GM19035 (cell line): ENCODE measurements at regions not wholly inside any gene's neighbourhood (a gene's known extent, or its start where the extent isn't known, plus 50 kb on each side); places are given as distances from the start of the nearest gene placed in this dataset.
"Not testable (repeated sequence)": the region's sequence is repeated elsewhere in the genome, so short reads cannot be mapped to it uniquely, and the experiment has no call there.

Source experiments
- ATAC-seq: cut with Tn5 transposase; IDR thresholded peaks from one replicate; pipeline ENCODE4 v1.9.1; 2021; ENCODE audit not compliant: unreplicated experiment

DNA sequence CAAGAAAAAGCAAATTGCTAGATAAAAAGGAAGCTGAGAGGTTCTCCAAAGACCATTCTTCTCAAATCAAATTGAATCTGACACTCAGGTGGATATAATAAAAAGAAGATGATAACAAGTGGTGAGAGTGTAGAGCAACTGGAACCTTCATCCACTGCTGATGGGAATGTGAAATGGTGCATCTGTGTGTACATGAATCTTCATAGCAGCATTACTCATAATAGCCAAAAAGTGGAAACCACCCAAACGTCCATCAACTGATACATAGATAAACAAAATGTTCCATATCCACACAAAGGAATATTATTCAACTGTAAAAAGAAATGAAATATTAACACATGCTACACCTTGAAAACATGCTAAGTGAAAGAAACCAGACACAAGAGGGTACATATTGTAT is 357.2 kb upstream of the EPHA4 start:
- no peak for ATAC-seq

DNA sequence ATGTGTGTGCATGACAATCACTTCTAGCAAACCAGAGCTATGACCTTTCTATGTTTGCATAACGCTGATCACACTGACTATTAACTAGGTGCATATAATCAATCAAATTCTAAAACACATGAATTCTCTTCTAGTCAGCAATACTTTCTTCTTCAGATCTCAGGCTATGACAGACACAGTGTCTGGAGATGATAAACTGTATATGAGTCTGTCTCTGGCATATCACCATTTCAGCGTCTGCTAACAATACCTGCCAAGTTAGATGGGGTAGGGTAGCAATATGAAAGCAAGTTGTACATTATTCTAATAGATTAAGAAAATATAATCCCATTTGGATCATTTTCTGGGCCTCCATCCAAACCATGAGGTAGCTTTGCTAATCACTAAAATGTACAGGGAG is 354.2 kb upstream of the EPHA4 start:
- no peak for ATAC-seq

DNA sequence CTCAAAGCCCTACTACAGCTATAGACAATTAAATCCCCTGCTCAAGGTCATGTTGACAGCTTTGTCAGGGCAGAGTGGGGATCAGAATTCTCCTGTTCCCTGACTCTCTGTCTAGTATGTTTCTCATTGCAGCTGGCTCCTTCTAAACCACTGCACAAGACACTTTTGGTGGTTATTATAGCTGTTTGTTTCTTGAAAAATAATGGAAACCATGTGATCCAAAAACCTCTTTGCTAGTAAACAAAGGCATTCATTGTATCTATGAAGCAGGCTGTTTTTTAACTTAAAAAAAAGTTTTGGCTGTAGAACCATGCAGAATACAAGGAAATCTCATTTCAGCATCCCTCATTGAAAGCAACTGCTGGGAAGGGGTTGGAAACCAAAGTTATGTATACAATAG is 352.5 kb upstream of the EPHA4 start:
- ATAC-seq, result no peak

DNA sequence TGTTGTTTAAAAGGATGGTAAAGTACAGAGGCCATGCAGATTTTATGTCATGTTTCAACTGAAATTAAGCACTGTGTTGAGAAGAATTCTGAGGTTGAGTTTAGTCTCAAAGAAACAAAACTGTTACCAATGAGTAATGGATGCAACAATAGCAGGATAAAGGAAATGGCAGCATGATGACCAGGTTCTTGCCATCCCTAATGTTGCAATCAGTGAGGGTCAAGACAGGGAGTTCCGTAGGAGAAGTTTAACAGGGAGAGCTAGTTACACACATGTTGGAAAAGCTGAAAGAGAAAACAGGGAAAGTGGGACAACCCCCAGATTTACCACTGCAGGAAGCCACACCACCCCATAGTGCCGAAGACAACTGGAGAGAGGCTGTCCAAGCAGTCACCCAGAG is 343.8 kb upstream of the EPHA4 start:
- no peak for ATAC-seq

DNA sequence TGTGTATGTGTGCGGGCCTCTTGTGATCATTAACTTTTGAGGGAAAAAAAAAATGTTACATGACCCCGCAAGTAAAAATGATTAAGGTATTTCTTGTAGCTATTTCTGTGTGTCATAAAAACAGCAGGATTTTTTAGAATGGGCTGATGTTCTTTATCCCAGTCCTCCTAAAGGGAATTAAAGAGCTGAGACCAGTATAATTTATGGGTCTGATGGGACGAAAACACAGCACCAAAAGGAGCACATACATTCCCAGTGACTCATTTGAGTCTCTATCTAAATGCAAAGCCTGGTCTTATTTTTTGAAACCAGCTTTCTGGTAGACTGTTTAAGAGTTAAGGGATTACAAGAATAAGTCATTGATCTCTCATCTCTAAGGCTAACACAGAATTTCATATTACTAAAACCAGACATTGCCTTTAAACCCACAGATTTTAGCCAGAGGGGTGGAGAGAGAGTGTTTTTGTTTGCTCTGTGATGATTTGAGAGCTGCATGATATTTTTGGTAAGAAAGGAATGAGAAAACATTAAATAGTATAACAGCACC is 342.3 kb upstream of the EPHA4 start:
- ATAC-seq, result no peak

DNA sequence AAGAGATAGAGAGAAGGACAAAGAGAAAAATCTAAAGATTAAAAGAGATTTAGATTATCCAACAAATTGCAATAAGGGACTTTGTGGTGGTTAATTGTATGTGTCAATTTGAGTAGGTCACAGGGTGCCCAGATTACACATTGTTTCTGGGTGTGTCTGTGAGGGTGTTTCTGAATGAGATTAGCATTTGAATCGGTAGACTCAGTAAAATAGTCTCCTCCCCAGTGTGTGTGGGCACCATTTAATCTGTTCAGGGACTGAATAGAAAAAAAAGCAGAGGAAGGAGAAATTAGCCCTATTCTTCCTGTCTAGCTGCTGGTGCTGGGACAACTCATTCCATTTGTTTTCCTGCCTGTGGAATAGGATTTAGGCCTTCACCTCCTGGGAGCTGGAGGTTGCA is 339.8 kb upstream of the EPHA4 start:
- ATAC-seq, result no peak

DNA sequence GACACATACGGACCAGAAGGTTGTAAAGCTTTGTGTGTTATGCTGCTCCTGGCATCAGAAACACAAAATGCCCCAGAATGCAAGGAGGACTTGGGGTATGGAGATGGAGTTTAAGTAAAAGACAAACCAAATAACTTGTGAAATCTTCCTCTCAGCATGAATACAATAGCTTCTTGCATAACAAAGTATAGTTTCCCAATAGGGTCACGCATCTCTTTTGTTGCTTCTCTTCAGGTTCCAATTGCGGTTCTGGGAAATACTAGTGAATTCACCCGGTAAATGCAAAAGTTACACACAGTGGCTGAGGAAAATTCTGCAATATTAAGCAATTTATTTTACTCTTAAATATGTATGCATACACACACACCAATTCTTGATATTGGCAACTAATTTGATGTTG is 339.2 kb upstream of the EPHA4 start:
- ATAC-seq, result no peak

DNA sequence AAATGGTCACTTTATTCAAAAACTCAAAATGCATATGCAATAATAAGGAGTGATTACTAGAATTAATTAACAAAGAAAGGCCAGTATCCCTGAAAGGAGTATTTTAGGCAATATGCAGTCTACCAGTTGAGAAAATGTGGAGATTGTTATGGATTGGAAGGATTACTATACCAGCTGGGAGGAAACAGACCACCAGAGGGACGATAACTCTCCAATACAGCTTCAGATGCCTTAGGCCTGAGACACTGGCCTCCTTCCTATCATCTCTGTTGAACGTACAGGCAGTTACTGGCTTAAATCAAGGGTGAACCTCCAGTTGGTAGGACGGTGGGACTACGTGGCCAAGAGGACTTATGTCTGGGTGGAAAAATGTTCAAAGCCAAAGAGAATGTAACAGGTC is 336.4 kb upstream of the EPHA4 start:
- ATAC-seq, result no peak

DNA sequence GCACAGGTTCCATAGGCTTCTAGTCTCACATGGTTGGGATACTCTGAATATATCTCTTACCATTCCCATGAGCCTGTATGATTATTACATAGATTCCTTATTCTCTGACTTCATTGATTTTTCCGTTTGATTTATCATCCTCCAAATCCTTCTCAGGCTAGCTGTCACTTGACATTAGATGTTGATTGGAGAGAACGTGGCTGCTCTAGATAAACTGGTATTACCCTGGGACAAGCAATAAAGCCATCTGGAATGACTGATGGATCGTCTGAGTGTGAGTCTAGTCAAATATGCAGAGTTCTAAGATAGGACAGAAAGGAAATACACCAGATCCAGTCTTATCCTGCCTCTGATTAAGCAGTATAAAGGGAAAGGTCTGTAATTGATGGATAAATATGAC is 325.6 kb upstream of the EPHA4 start:
- ATAC-seq, result no peak

DNA sequence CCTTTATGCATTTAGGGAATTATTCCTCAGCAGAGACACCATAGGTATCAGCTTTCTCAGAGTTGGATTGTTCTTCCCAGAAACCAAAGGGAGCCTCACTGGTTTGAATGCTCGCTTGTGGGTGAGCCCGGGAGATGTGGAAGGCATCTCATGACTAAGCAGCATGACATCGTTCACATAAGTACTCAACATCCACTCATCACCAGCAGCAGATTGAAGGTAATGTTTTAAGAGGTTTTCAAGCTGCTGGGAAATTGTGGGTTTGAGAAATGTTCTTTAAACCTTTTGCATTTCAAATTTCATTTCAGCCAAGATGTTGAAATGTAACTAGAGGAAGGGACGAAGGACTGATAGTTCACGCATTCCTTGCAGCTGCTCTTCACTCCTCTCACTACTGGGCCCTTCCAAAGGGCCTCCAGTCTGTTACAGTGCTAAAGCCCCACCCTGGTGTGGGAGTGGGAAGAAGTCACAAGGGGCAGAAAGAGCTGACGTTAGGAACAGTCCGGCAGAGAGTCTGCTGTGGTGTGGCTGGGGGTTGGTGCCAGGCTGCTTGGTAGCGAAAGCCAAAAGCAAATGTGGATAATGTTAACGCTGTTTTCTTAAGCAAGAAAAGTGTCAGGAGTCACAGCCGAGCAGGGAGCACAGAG is 324.5 kb upstream of the EPHA4 start:
- no peak for ATAC-seq

DNA sequence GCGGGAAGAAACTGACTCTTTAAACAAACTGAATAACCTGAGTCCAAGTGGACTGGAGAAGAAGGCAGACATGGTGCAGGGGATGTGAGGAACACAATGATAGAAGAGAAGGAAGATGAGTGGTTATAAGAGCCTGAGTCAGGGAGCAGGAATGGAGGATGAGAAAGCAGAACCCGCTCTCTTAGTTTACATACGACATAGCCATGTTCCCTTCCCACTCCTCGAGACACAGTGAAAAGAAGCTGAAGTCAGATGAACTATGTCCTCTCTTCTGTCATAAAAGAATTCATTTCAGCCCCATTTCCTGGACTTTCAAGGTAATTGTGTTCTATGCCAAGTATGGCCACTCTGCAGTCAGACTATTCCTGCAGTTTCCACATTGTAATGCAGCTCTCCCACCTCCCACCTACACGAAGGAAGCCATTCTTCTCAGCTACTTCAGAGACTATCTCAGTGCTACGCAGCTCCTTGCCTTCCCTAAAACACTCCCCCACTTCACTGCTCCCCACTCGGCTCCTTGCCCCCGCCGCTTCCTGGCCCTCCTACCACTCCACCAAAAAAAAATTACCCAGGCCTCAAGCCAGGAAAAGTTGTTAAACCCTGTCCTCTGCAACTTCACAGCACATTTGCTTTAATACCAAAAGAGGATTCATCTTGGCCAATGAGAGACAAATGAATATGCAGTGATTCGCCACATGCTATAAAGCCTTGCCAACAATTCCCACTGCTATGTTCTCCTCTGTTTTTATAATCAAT is 323.4 kb upstream of the EPHA4 start:
- ATAC-seq, result no peak

DNA sequence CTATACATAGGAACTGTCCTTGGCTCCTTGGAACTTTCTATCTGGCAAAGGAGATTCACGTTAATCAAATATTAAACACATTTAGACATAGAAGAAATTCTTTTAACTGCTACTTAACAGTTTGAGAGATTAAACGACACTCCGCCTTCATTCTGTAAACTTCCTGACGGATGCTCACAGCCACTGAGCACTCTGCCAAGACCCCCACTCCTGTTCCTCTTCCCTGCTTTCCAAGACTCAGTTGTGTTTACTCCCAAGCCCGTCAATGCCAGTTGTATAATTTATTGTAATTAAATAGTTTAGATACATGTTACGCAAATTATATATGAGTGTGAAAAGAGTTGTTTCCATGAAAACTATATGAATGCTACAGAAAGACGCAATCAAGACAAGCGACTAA is 321.4 kb upstream of the EPHA4 start:
- ATAC-seq, result no peak

DNA sequence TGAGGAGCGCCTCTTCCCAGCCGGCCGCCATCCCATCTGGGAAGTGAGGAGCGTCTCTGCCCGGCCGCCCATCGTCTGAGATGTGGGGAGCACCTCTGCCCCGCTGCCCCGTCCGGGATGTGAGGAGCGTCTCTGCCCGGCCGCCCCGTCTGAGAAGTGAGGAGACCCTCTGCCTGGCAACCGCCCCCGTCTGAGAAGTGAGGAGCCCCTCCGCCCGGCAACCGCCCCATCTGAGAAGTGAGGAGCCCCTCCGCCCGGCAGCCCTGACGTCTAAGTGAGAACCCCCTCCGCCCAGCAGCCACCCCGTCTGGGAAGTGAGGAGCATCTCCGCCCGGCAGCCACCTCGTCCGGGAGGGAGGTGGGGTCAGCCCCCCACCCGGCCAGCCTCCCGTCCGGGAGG is 319.9 kb upstream of the EPHA4 start:
- not testable (repeated sequence) for ATAC-seq

DNA sequence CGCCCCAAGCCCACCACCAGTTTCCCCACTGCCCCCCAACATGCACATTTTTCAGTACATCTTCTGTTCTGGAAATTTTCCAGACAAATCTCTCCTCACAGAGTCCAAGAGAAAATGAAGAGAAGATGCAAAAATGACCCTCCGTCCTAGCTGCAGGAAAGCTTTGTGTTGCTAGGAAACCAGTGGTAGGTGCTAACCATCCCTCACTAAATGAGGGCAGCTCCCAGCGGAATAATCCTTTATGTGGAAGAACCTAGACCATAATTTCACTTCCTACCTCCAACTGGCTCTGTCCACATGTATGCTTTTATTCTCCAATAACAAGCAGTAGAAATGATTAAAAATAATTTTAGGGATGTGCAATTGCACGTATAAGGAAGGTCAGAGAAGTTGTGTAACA is 311.9 kb upstream of the EPHA4 start:
- ATAC-seq, result no peak

DNA sequence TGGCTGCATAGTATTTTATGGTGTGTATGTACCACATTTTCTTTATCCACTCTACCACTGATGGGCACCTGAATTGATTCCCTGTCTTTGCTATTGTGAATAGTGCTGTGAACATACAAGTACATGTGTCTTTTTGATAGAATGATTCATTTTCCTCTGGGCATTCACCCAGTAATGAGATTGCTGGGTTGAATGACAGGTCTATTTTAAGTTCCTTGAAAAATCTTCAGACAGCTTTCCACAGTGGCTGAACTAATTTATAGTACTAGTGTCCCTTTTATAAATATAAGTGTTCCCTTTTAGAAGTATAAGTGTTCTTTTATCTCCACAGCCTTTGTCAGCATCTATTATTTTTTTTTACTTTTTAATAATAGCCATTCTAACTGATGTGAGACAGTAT is 303.9 kb upstream of the EPHA4 start:
- no peak for ATAC-seq

DNA sequence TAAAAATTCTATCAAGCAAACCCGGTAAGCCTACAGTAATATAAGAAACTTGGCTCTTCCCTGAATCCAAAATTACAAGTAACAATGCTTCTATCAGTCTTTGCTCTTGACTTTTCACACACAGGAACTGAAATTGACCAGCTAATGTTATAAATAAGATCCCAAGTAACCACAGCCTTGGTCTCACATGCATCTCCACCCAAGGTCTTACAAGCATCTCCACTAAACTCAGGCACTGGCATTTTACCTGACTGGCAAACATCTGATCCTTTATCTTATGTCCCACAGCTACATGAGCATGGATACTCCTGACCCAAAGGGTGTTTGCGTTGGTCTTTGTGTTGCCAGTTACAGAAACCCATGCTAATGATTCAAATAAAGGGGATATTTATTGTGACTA is 302.3 kb upstream of the EPHA4 start:
- no peak for ATAC-seq

DNA sequence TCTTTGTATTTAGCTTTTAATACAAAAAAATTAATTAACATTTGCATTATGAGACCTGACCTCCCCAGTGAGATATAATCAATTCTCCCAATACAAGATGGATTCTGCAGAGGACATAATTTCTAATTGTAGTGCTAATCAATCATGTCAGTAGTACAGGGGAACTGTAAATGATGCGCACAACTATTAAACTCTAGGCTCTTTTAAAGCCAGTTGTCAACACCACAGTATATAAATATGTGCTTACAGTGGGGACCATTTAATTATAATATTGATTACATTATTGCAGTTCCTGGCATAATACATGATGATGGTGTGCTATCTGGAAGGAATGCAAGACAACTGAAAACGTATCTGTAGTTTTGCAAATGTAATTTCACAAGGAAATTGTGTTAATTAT is 285.6 kb upstream of the EPHA4 start:
- no peak for ATAC-seq

DNA sequence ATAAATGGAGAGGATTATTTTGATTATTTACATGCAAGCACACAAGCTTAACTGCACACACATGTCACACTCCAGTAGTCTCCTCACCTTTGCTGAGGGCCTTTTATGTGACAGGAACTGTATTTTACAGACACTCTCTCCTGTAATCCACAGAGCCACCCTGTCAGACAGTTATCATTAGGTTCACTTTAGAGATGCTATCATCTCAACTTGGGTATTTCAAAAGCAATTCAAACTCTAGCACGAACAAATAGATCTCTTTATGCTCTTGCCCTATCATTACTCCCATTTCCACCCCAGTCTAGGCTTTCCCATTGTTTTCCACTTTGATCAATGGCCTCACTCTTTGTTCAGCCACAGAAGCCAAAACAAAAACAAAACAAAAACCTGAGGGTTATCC is 281.2 kb upstream of the EPHA4 start:
- no peak for ATAC-seq

DNA sequence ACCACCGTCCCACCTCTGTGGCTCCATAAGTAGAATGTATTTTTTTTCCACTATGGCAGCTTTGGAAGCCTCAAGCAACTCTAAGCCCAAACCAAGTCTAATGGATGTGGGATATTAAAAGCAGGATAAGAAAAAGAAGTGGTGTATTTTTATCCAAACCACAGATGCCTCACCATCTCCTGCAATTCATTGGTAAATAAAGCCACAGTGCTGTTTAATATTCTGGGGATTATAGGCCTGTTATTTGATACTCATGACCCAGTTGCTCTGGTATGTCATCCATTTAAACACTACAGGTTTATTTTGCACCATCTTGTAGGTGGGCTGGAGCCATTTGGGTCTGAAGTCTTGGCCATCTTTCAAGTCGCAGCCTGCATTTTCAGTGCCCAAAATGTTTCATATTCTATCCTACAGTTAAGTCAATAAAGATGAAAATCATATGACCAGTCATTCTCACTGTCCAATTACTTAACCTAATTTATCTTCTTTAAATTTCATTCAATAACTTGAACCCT is 279.5 kb upstream of the EPHA4 start:
- no peak for ATAC-seq

DNA sequence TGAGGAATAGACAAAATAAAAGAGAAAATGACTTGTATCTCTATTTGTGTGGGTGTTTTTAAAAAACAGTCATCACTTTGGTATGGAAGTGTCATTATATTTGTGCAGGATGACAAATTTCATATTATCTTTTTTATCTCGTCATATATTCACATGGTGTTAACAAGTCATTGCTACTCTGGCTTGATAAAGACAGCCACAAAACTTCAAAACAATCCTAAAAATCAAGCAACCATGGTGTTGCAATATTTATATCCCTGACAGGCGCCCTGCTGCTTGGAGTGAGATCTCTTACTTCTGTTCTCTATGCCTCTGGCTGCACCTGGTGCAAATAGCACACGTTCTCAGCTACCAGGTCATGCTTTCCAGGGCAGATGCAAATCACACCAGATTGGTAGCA is 278.0 kb upstream of the EPHA4 start:
- ATAC-seq, result no peak

DNA sequence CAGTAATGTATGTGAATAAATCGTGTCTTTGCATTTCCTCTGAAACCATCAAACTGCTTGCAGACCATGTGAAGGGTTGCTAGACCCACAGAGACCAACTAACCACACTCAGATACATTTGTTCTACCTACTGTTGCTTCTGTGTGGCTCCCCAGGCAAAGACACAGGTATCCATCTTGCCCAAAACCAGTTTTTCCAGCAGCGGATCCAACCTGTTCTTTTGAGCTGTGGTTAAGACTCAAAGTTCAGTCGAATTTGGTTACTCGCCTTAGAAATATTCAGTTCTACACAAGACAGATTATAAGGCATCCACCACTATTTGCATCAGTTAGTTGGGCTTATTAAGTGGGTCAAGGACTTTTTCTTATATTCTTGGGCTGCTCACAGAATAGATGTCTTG is 276.2 kb upstream of the EPHA4 start:
- ATAC-seq, result no peak

DNA sequence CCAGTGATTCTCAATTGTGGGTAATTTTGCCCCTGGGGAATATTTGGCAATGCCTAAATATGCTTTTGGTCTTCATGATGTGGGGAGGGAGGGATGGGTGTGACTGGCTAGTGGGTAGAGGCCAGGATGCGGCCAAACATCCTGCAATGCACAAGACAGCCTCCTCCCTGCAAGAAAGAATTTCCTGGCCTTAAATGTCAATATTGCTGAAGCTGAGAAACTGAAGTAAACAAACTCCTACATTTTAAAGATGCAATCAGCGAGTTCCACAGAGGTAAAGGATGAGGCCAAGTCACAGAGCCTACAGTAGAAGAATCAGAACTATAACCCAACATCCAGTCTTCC is 272.9 kb upstream of the EPHA4 start:
- ATAC-seq, result no peak
